ENCODE measurements at regions not wholly inside any gene's neighbourhood (a gene's known extent, or its start where the extent isn't known, plus 50 kb on each side); places are given as distances from the start of the nearest gene placed in this dataset.

DNA sequence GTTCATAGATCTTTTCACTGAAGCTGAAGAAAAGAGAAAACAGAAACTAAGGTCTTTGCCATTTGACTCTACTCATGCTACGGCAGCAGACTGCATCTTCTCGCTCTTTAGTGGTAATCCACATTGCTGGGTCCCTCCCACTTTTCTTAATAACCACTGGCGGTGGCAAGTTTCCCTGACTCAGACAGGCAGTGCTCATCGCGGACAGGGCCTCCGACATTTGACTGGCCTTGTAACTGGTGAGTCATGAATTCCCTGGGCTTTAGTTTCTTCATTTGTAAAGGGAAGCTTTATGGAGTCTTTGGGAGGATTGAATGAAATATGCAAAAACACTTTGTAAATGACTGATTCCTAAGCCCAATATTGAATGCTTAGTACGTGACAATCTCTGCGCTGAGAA is 238.2 kb upstream of the RBBP8 start:
- TF ChIP-seq CTCF (IDR thresholded peaks at IDR 0.05; ENCODE audit: low read length): no peak
- TF ChIP-seq EZH2 (IDR thresholded peaks at IDR 0.05; ENCODE audit: borderline replicate concordance, low read length): no peak
